ENCODE measurements at regions not wholly inside any gene's neighbourhood (a gene's known extent, or its start where the extent isn't known, plus 50 kb on each side); places are given as distances from the start of the nearest gene placed in this dataset. TPM values are rescaled to one million over a fixed set of nuclear protein-coding genes. Genes with fewer than 3 reads are reported as not detected.
"Not testable (repeated sequence)": the region's sequence is repeated elsewhere in the genome, so short reads cannot be mapped to it uniquely, and the experiment has no call there.

GRCh38 chr5:87211676-87212075 is 56.0 kb upstream of the RASA1 start:
- dilution Hi-C loops (cut with MboI; ENCODE audit: extremely low pct_ligation_motif_present, low sequenced_read_pairs) = no loop called here
- ChIA-PET POLR2A (no interaction called here), CTCF (no interaction called here)
- no peaks in the 10 kb centered on the region for H4K20me1 ChIP-seq (replicated peaks; ENCODE audit: control insufficient read depth, extremely low read depth, insufficient read depth, low read length)
- DNase-seq (ENCODE audit: low read depth, low spot score) (no peak), FAIRE-seq (no peak)
- H3K9ac ChIP-seq (replicated peaks; ENCODE audit: extremely low read depth, insufficient read depth, low read length) = no peak overlapping the region
- H3K9me1 ChIP-seq (replicated peaks; ENCODE audit: control insufficient read depth, extremely low read depth, insufficient read depth, low read length) = no peaks in the 10 kb centered on the region
- intact Hi-C loops (cut with micrococcal nuclease) = no loop called here
- no peak overlapping the region for H3K27ac ChIP-seq (ENCODE audit: insufficient read depth, low read depth, low read length)
- no peak overlapping the region for H3K4me2 ChIP-seq (ENCODE audit: insufficient read depth, low read length)
- H3K27me3 ChIP-seq (ENCODE audit: control insufficient read depth in 2 of 2, insufficient read depth in 2 of 2, low read length in 2 of 2) = no peaks in the 10 kb centered on the region
- TF ChIP-seq MAX (IDR thresholded peaks at IDR 0.05; ENCODE audit: insufficient read depth, insufficient read length) = no peak
- H2AFZ ChIP-seq (ENCODE audit: low read depth, low read length) = no peak overlapping the region
- no peaks in the 10 kb centered on the region for H3K79me2 ChIP-seq (ENCODE audit: control insufficient read depth, insufficient read depth, low read length)
- H3K4me1 ChIP-seq (ENCODE audit: control insufficient read depth, extremely low read depth, insufficient read depth, low read length) = no peaks in the 10 kb centered on the region
- H3K9me3 ChIP-seq (replicated peaks; ENCODE audit: control insufficient read depth, insufficient read depth, low read length) = no peaks in the 10 kb centered on the region
- BruUV-seq (replicated peaks) = no TSS peak
- no peaks in the 10 kb centered on the region for H3K36me3 ChIP-seq (ENCODE audit: control insufficient read depth in 2 of 2, extremely low read depth in 1 of 2, insufficient read depth in 2 of 2, low read length in 2 of 2)
- no peak overlapping the region for H3K4me3 ChIP-seq (replicated peaks in 1 of 3; ENCODE audit: insufficient read depth in 1 of 3, low read depth in 1 of 3, low read length in 3 of 3)

- FAIRE-seq; POLR2A ChIA-PET; H3K9me3 ChIP-seq (replicated peaks; ENCODE audit: control insufficient read depth, insufficient read depth, low read length); CTCF ChIA-PET; H3K36me3 ChIP-seq (ENCODE audit: control insufficient read depth in 2 of 2, extremely low read depth in 1 of 2, insufficient read depth in 2 of 2, low read length in 2 of 2); H2AFZ ChIP-seq (ENCODE audit: low read depth, low read length); H3K9ac ChIP-seq (replicated peaks; ENCODE audit: extremely low read depth, insufficient read depth, low read length); H3K9me1 ChIP-seq (replicated peaks; ENCODE audit: control insufficient read depth, extremely low read depth, insufficient read depth, low read length); H3K27me3 ChIP-seq (ENCODE audit: control insufficient read depth in 2 of 2, insufficient read depth in 2 of 2, low read length in 2 of 2); H4K20me1 ChIP-seq (replicated peaks; ENCODE audit: control insufficient read depth, extremely low read depth, insufficient read depth, low read length); H3K79me2 ChIP-seq (ENCODE audit: control insufficient read depth, insufficient read depth, low read length); intact Hi-C loops (cut with micrococcal nuclease); H3K4me2 ChIP-seq (ENCODE audit: insufficient read depth, low read length); BruUV-seq (replicated peaks); H3K27ac ChIP-seq (ENCODE audit: insufficient read depth, low read depth, low read length); DNase-seq (ENCODE audit: low read depth, low spot score); dilution Hi-C loops (cut with MboI; ENCODE audit: extremely low pct_ligation_motif_present, low sequenced_read_pairs); H3K4me1 ChIP-seq (ENCODE audit: control insufficient read depth, extremely low read depth, insufficient read depth, low read length); H3K4me3 ChIP-seq (replicated peaks in 1 of 3; ENCODE audit: insufficient read depth in 1 of 3, low read depth in 1 of 3, low read length in 3 of 3): not testable (repeated sequence)
These were observed 55.5 kb upstream of the RASA1 start for GRCh38 chr5:87212183-87212582.

GRCh38 chr5:87217480-87217879 is 50.2 kb upstream of the RASA1 start:
- H3K36me3 ChIP-seq (ENCODE audit: control insufficient read depth in 2 of 2, extremely low read depth in 1 of 2, insufficient read depth in 2 of 2, low read length in 2 of 2); DNase-seq (ENCODE audit: low read depth, low spot score); FAIRE-seq; BruUV-seq (replicated peaks); H4K20me1 ChIP-seq (replicated peaks; ENCODE audit: control insufficient read depth, extremely low read depth, insufficient read depth, low read length); CTCF ChIA-PET; H3K4me2 ChIP-seq (ENCODE audit: insufficient read depth, low read length); H3K9me1 ChIP-seq (replicated peaks; ENCODE audit: control insufficient read depth, extremely low read depth, insufficient read depth, low read length); H3K4me1 ChIP-seq (ENCODE audit: control insufficient read depth, extremely low read depth, insufficient read depth, low read length); intact Hi-C loops (cut with micrococcal nuclease); H3K79me2 ChIP-seq (ENCODE audit: control insufficient read depth, insufficient read depth, low read length); H3K9ac ChIP-seq (replicated peaks; ENCODE audit: extremely low read depth, insufficient read depth, low read length); POLR2A ChIA-PET; H3K9me3 ChIP-seq (replicated peaks; ENCODE audit: control insufficient read depth, insufficient read depth, low read length); H3K27me3 ChIP-seq (ENCODE audit: control insufficient read depth in 2 of 2, insufficient read depth in 2 of 2, low read length in 2 of 2); dilution Hi-C loops (cut with MboI; ENCODE audit: extremely low pct_ligation_motif_present, low sequenced_read_pairs); H3K27ac ChIP-seq (ENCODE audit: insufficient read depth, low read depth, low read length); H3K4me3 ChIP-seq (replicated peaks in 1 of 3; ENCODE audit: insufficient read depth in 1 of 3, low read depth in 1 of 3, low read length in 3 of 3): not testable (repeated sequence)
- peak overlapping the region; percentile 34 for H2AFZ ChIP-seq (ENCODE audit: low read depth, low read length)

Small RNAs in the stretch of these regions (microRNA-seq; reads per million reads assigned to microRNA genes)
- not detected for gene MIR4280 (ENCODE audit: borderline number of aligned reads, borderline replicate concordance)

Small RNAs in the stretch of these regions (small RNA-seq; reads per million reads assigned to genes)
- gene MIR4280 (ENCODE audit: insufficient read depth, insufficient read length, low read depth, low replicate concordance) (not detected), gene RN7SKP34 (ENCODE audit: insufficient read depth, insufficient read length, low read depth, low replicate concordance) (not detected)
